ENCODE measurements at regions not wholly inside any gene's neighbourhood (a gene's known extent, or its start where the extent isn't known, plus 50 kb on each side); places are given as distances from the start of the nearest gene placed in this dataset.

DNA sequence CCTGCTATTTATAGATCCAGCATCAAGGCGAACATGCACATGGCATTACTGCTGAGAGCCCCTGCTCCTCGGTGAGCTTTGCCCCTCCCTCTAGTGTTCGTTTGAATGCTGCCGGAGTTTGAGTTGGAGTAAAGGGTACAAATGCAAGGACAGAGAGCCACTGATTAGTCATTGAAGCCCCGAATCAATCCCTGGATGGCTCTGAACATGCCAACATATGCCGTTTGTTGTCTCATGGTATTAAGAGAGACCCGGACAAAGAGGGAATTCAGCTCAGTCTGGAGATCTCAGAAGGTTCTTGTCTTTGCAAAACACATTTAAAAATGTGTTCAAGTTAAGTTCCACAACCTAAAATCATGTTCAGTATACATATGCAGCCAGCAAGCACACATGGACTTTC, 789.2 kb upstream of the NR2F2 start:
- no peak for DNase-seq

DNA sequence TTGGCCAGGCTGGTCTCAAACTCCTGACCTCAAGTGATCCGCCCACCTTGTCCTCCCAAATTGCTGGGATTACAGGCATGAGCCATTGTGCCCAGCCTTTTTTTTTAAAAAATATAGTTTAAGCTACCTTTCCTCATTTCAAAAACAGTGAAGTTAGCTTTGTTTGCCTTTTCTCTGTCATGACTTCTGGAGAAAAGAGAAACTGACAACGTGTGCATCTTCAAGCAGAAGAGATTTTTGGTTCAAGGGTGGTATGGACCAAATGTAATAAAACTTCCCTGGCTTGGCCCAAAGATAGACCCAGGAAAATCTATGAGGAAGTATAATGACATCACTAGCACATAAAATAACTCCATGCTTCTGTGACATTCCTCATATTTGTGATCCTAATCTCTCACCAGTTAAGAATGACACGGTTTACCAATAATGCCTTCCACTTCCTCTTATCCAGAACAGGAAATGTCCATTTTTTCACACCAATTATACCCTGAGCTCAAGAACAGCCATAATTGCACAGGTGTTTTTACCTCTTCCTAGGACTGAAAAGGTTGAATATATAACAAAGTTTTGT, 781.2 kb upstream of the NR2F2 start:
- DNase-seq = no peak

DNA sequence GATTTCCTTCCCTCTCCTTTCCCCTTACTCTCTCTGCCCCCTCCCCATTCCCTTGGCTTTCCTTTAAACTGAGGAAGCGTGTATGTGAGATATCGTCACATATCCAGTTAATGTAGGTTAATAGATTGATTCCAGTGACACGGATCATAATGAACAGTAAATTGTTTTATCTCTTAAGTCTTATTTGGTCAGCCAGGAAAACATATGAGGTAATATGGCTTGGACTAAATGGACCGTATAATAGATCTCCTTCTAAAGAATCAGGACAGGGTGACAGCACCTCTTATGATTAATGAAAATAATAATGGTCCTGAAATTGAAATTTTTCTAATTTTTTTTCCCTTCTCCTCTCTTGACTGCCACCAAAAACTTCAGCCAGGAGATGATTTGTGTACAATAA, 779.8 kb upstream of the NR2F2 start:
- DNase-seq = no peak

DNA sequence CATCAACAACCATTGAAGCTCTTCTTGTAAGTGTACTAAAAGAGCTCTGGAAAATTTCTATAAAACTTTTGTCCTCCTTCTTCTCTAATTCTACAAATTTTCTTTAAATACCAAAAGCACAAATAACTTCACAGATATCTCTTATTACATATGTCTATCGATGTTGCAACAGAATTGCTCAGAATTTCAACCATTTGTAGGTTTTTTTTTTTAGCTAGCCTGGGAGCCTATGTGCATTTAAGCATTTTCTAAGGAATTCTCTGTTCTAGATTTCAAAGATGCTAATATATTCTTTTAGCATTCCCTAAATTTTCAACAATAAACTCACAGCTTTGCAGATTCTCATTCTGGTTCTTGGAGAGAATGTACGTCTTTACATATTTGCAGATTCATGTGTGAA, 774.3 kb upstream of the NR2F2 start:
- DNase-seq = no peak

DNA sequence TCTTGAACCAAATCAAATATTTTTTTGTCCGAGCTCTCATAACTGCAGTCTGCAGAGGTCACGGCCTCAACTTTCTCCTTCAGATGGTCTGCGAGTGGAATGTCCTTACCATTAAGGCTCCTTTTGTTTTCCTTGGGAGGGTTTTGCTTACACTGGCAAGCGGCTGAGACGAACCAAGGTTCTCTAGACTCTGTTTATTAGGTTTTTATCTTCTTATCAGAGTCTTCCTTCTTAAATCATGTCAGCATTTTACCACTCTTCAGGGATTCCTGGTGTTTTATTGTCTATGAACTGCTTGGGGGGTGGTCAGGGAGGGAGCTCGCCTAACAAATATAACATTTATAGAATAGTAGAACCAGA, 773.7 kb upstream of the NR2F2 start:
- no peak for DNase-seq

DNA sequence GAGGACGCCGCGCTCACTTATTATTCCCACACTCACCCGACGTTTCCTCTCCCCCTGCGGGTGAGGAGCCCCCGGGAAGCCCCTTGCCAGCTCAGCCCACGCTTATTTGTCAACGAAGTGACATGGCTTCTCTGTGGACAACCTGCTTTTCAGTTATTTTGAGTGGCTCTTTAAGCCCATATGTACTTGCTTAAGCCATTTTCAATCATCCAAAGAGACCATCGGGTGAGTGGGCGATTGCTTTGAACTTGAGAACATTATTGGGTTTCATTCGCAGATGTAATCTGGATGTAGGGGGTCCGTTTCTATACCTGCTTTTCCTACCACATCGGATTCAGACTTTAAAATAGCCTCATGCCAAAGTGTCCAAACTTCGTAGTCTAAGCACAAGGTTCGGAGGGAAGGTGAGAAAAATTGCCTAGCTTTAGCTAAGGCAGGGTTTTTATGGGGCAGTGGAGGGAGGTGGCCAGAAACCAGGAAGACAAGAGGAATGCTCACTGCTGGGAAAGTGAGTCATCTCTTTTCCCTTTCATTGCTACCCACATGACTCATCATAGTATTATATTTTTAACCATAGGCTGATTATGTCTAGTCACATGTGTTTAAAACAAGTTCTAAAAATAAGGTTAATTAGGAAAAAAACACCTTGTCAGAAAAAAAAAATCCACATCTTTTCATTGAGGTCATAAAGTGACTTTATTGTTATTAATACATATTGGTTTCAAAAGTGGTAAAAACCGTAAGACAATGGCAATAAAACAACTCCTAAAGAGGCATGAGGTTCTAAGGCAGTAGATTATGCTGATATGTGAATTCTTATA, 773.1 kb upstream of the NR2F2 start:
- peak; percentile 65 for DNase-seq

DNA sequence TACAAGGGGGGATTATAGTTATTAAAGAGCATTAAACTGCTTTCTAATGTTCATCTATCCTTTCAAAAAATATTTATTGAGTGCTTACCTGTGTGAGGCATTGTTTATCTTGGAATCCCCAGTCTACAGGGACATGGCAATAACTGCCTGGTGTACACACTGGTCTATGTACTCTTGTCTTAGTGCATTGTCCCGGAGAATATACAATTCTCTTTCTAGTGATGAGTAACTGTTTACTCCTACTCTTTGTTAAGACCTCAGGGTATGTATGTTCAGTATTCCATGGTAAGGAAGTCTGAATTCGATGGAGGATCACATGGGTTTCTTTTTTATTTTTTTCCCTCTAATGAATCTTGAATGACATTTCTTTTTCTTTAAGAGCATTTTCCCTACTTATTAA, 772.4 kb upstream of the NR2F2 start:
- DNase-seq = no peak

DNA sequence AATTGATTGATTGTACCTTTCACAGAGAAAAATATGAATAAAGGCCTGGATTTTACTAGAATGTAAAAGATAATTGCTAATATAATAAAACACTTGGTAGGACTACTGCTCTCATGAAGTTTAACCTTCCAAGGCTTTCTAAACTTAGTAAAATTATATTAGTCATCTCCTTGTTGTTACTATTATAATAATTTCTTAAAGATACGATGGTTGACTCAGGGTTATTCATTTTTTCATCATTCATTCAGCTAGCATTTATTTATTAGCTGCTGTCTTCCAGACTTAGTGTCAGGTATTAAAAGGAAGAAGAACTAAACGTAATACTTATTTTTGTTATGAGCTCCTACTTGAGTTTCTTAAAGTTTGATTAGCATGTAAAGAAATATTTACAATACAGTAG, 771.6 kb upstream of the NR2F2 start:
- no peak for DNase-seq

DNA sequence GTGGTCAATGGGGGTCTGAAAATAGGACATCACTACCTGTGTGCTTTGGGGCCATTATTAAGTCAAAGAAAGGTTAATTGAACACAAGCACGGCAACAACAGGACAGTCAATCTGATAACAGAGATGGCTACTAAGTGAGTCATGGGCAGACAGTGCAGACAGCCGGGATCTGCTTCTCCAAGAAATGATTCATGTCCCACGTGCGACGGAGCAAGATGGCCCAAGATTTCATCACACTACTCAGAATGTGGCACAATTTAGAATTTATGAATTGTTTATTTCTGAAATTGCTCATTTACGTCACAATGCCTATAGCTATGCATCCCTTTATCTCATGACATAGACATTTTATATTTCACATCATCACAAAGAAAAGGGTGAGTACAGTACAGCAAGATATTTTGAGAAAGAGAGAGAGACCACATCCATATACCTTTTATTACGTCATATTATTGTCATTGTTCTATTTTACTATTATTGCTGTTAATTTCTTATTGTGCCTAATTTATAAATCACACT, 770.6 kb upstream of the NR2F2 start:
- peak; percentile 79 for DNase-seq

DNA sequence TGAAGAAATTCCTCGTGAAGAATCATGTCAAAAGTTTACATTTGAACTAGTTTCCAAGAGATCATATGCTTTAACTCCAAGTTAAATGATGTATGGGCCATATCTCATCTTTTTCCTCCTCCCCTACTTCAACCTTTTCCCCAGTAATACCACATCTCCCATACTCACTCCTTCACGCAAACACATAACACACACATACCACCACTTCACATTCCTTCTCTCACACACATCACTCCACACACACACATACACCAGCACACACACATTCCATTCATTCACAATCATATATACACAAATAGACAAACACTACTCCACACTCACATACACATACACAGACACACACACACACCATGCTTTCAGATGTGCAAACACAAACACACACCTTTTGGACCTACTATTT, 769.0 kb upstream of the NR2F2 start:
- DNase-seq = no peak

DNA sequence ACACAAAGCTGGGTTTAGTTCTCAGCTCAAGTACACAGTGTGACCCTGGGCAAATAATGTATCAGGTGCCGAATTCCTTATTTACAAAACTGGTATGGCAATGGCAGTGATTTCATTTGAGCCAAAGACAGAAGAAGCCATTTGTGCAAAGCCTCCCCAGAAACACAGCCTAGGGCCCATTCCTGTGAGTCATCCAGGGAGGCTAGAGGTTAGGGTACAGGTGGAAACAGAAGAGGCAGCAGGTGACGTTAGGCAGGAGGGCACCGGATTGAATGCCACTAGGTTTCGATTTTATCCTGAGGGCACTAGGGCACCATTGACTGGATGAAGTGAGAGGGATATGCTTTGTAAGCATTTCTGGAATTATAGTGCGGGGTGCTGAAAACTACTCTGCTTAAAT, 766.9 kb upstream of the NR2F2 start:
- no peak for DNase-seq

DNA sequence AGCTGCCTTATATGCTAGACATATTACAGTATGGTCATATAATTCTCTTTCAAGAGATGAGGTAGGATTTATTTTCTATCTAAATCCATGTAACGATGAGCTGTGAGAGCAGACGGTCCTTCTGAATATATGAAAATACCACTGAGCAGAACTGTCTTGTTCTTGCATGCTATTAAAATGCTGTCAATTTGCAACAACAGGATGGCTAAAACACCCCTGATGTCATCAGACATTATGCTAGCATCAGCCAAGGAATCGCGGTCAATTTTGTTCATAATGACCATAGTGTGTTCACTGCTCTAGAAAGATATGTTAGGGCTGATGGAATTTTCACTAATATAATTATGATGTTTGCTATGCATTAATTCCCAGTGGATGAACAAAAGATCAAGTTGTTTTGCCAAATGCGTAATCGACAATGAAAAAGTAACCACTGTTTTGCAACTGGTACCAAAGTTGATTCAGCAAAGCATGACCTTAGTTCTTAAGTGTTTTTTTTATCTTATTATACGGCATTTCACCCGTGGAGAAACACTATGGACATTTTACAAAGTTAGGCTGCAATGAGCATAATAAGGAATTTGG, 765.4 kb upstream of the NR2F2 start:
- no peak for DNase-seq

DNA sequence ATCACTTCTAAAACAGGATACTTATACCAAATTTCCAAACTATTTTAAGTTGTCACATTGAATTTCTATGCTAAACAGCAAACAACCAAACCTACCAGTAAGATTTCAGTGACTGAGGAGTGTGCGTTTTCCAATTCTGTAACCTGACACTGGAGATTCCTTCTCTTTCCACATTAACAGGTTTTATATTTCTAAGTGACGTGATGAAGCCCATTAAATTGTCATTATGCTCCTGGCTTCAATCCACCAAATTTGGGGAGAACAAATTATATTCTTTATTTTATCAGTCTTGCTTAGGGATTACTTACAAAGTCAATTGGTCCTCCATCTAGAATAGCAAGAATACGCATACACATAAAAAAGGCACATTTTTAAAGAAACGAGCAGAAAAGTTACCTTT, 764.8 kb upstream of the NR2F2 start:
- DNase-seq = no peak

DNA sequence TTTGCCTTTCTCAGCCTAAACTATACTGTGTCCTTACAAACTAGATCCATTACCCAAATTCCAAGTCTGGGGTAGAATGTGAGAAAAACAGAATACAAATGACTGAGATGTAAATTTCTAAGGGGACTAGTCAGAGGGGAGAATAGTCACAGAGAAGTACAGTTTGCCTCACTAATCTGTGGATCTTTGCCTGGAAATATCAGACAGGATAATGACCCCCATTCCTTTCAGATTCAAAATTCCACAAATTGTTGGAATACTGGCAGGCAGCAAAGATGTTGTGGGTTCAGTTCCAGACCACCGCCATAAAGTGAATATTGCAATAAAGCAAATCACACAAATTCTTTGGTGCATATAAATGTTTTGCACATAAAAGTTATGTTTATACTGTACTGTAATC, 762.8 kb upstream of the NR2F2 start:
- no peak for DNase-seq

DNA sequence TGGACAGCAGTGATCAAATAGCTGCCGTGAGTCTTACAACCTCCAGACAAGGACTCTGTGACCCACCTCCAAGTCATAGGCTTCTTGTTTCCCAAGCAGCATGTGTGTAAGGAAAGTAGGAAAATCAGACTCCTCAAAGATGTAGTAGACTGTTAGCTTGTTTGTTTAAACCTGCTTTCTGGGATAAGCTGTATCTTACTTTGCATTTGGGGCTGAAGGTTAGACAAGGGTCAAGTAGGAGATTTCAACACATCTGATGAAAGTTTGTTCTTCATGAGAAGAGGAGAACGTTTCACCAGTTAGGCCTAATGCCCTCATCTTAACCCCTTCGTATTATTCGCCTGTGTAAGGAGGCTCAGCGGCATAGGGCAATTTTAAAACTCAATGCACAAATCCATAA, 756.4 kb upstream of the NR2F2 start:
- no peak for DNase-seq

DNA sequence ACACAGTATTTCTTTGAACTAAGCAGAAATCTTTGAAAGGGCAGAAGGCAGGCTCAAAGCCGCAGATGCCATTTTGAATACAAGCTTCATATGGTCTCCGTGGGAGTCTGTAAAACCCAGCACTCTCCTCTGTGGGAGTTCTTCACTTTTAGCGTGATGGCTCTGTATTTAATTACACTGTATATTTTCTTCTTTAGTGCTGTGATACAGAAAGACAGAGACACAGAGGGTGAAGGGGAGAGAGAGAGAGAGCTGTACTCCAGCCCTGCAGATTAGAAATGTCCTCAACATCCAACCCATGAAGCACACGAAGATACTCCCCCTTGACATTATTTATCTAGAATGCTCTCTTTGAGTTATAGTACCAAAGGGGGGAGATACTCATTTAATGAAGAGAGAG, 752.6 kb upstream of the NR2F2 start:
- DNase-seq = no peak

DNA sequence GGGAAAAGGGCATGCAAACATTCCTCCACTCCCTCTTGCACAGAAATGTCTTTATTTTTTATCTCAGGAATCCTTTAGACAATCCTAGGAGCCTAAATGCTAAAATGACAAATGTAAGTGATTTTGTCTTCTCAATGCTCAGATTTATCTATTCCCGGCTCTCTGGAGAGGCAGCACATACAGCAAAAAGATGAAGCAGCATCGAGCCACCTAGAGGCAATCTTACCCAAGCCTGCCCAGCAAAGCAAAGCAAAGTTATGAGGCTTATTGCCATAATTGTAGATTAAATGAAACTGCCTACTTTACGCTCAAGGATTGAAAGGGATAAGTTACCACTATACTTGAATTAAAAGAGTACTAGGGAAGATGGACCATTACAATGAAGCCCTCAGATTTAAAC, 750.4 kb upstream of the NR2F2 start:
- DNase-seq = no peak

DNA sequence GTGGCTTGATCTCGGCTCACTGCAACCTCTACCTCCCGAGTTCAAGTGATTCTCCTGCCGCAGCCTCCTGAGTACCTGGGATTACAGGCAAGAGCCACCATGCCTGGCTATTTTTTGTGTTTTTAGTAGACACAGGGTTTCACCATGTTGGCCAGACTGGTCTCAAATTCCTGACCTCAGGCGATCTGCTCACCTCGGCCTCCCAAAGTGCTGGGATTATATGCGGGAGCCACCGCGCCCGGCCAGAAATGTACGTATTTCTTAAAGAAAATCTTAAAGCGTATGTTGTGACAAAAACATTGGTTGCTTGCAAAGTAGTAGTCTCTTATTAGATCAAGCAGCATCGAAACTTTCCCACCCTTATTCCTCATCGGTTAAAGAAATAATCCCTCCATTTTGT, 748.9 kb upstream of the NR2F2 start:
- DNase-seq = no peak

DNA sequence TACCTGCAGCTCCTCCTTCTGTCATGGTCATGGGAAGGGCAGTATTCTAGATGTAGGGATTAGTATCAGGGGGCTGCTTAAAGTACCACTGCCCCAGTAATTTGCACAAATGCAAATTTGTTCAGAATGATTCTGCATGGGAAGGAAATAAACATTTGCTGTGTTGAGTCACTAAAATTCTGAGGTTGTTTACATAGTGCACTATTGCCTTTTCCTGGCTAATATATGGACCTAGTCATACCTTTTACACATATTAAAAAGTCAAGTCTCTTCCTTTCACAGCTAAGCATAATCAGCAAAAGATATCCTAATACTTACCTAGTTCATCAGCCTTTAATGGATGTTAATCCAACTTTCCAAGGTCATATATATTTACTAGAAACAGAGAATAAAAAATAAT, 746.4 kb upstream of the NR2F2 start:
- DNase-seq = no peak

DNA sequence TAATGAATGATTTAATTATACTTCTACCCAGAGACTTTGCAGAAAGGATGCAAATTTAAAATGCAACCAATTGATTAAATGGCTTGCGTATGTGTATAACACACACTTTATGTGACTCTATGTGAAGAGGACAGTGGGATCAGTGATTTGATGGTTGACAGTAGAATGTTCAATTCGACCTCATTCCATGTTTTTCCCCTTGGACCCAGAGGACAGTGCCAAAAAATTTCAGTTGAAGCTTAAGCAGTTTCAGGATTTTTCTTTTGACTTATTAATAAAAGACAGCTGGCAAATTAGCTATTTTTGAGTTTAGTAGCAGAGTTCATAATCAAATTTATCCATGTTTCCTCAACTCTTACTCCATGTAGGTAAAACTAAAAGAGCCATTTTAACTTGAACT, 742.4 kb upstream of the NR2F2 start:
- DNase-seq = no peak

DNA sequence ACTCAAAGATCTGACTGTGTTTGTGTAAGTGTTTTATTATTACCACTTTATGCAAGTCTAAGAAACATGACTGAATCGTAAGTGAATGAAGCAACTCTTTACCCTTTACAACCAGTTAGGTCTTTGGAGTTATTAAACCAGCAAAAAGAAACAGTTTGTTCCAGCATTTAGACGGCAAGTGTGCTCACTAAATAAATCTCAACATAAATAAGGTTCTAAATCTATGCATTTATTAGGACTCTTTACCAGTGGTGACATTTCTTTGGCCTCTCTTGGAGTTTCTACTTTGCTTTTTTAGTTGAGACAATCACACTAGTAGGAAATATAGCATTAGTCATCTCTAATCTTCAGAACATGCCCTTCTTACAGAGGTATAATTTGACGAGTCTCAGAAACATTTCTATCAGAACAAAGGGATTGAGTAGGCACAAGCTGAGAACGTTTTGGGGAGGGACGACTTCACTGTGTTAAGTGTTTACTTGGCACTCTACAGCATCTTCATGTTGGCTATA, 739.9 kb upstream of the NR2F2 start:
- no peak for DNase-seq

DNA sequence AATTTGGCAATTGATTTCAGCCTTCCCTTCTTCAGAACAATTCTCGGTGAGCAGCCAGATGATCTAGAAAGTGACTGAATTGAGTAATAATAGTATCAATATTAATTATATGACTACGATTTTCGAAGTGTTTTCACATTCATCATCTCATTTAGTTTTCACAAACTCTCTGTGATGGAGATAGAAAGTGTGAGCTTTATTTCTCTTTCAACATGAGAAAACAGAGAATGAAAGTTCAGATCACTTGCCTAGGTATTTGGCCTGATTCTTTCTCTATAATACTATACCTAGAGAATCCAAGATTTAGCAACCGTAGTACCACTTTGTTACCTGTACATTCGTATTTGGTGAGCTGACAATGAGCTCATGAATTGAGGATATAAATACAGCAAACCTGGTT, 739.2 kb upstream of the NR2F2 start:
- DNase-seq = no peak

DNA sequence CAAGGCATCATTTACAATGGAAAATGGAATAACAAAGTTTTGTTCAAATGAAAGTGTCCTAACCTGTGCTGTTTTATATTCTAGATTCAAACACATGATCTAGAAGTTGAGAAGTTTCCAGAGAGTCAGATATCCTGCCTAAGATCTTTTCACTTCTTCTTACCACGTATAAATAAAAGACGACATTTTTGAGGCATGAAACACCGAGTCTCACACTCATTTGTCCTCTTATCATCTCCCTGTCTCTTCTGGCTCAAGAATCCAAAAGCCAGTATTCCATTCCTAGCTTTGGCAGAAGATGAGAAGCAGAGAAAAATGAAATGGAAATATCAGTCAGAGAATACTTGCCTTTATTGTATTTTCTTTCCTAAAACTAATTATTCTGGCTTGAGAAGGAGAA, 738.6 kb upstream of the NR2F2 start:
- no peak for DNase-seq

DNA sequence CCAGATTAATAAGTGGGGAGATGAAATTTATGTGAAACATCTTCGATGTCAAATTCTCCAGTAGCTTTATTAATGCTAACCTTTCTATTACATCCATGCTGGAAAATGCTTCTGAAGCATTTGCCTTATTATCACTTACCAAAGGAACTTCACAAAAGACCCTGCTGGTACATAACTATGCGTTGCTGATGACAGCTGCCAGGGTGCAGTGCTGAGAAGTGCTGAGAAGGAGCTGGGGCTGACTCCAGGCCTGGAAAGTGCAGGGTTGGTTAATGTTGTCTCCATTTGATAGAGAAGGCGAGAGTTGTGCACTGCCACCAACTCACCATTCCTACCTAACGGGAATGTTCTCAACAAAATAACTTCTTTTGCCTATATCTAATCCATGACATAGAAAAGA, 736.0 kb upstream of the NR2F2 start:
- DNase-seq = no peak

Data from amniotic stem cell (primary cell).